Stomach (tissue), 4 donors: ENCODE measurements at regions not wholly inside any gene's neighbourhood (a gene's known extent, or its start where the extent isn't known, plus 50 kb on each side); places are given as distances from the start of the nearest gene placed in this dataset.

Experiments used
- CTCF ChIP-seq, 7 experiments: fragments of 450-650 bp in 4 of 7; fragments of 200-600 bp in 3 of 7; sonication (generic) in 3 of 7; IDR thresholded peaks; one replicate each; pipeline ENCODE4 v1.5.1; 2016 to 2019; ENCODE audit warnings: antibody characterized with exemption in 7 of 7, control low read depth in 2 of 7, mild to moderate bottlenecking in 1 of 7
- EP300 ChIP-seq: sonication (generic); formaldehyde crosslinking; IDR thresholded peaks from one replicate; pipeline ENCODE4 v1.6.1; 2017; ENCODE audit warnings: antibody characterized with exemption
- POLR2A ChIP-seq, 4 donors: fragments of 450-650 bp; IDR thresholded peaks; one replicate each; pipeline ENCODE4 v1.6.1; 2016; ENCODE audit warnings: antibody characterized with exemption in 4 of 4, control low read depth in 2 of 4, mild to moderate bottlenecking in 1 of 4, moderate library complexity in 1 of 4
- POLR2AphosphoS5 ChIP-seq, 3 donors: sonication (generic); formaldehyde crosslinking; IDR thresholded peaks; one replicate each; pipeline ENCODE4 v1.6.1; 2016; ENCODE audit warnings: antibody characterized with exemption in 3 of 3

GRCh38 chr10:128525936-128526335, 399.7 kb upstream of the MKI67 start:
- TF ChIP-seq EP300 (no peak), CTCF (IDR thresholded peaks at IDR 0.05) (no peak), POLR2AphosphoS5 (IDR thresholded peaks at IDR 0.05) (no peak), POLR2A (IDR thresholded peaks at IDR 0.05) (no peak)
